SK-N-SH treated with all-trans-retinoic acid at 6 μM for 48 hours (cell line): ENCODE measurements at regions not wholly inside any gene's neighbourhood (a gene's known extent, or its start where the extent isn't known, plus 50 kb on each side); places are given as distances from the start of the nearest gene placed in this dataset.

Source experiments
- ATAC-seq: fragments of 200-7000 bp; cut with Tn5 transposase; 3 replicates; pipeline ENCODE4 v1.9.1; 2020; ENCODE audit warnings: mild to moderate bottlenecking, moderate library complexity
- CREB5 ChIP-seq: fragments of 250-450 bp; sonication (Bioruptor Pico); IDR thresholded peaks from 2 replicates; pipeline ENCODE4 v1.5.1; 2020; ENCODE audit warnings: low read depth, mild to moderate bottlenecking, moderate library complexity
- CSDC2 ChIP-seq: fragments of 250-450 bp; sonication (Bioruptor Pico); IDR thresholded peaks from 2 replicates; pipeline ENCODE4 v1.5.0; 2020; ENCODE audit warnings: mild to moderate bottlenecking, moderate library complexity
- CSRNP3 ChIP-seq: fragments of 250-450 bp; sonication (Bioruptor Pico); IDR thresholded peaks from 2 replicates; pipeline ENCODE4 v1.5.1; 2021; ENCODE audit warnings: mild to moderate bottlenecking, moderate library complexity
- ESRRG ChIP-seq: fragments of 250-450 bp; sonication (Bioruptor Pico); IDR thresholded peaks from 2 replicates; pipeline ENCODE4 v1.6.1; 2021; ENCODE audit warnings: mild to moderate bottlenecking
- GLIS3 ChIP-seq: fragments of 250-450 bp; sonication (Bioruptor Pico); IDR thresholded peaks from 2 replicates; pipeline ENCODE4 v1.5.0; 2020; ENCODE audit warnings: mild to moderate bottlenecking, moderate library complexity
- ISL1 ChIP-seq: fragments of 250-450 bp; sonication (Bioruptor Pico); IDR thresholded peaks from 2 replicates; pipeline ENCODE4 v2.1.2; 2022; ENCODE audit warnings: mild to moderate bottlenecking, moderate library complexity
- PATZ1 ChIP-seq: fragments of 250-450 bp; sonication (Bioruptor Pico); IDR thresholded peaks from 2 replicates; pipeline ENCODE4 v1.8.0; 2020; ENCODE audit warnings: mild to moderate bottlenecking, moderate library complexity, borderline replicate concordance
- POU6F1 ChIP-seq: fragments of 250-450 bp; sonication (Bioruptor Pico); IDR thresholded peaks from 2 replicates; pipeline ENCODE4 v1.8.0; 2021; ENCODE audit warnings: low read depth, mild to moderate bottlenecking, moderate library complexity, borderline replicate concordance
- PPARA ChIP-seq: fragments of 250-450 bp; sonication (Bioruptor Pico); IDR thresholded peaks from 2 replicates; pipeline ENCODE4 v1.5.0; 2020; ENCODE audit warnings: mild to moderate bottlenecking, borderline replicate concordance
- RARB ChIP-seq: fragments of 250-450 bp; sonication (Bioruptor Pico); IDR thresholded peaks from 2 replicates; pipeline ENCODE4 v1.8.0; 2021; ENCODE audit warnings: mild to moderate bottlenecking, moderate library complexity
- TCF4 ChIP-seq: fragments of 250-450 bp; sonication (Bioruptor Pico); IDR thresholded peaks from 2 replicates; pipeline ENCODE4 v1.8.0; 2021; ENCODE audit warnings: mild to moderate bottlenecking, moderate library complexity, borderline replicate concordance
- TOX ChIP-seq: fragments of 250-450 bp; sonication (Bioruptor Pico); IDR thresholded peaks from 2 replicates; pipeline ENCODE4 v1.8.0; 2021; ENCODE audit warnings: mild to moderate bottlenecking, moderate library complexity, borderline replicate concordance
- TSHZ2 ChIP-seq: fragments of 250-450 bp; sonication (Bioruptor Pico); IDR thresholded peaks from 2 replicates; pipeline ENCODE4 v1.5.0; 2020; ENCODE audit warnings: mild to moderate bottlenecking, moderate library complexity
- ZC3H10 ChIP-seq: fragments of 250-450 bp; sonication (Bioruptor Pico); IDR thresholded peaks from 2 replicates; pipeline ENCODE4 v1.5.1; 2021; ENCODE audit warnings: mild to moderate bottlenecking, moderate library complexity
- ZFP30 ChIP-seq: fragments of 450-650 bp; formaldehyde crosslinking; IDR thresholded peaks from 2 replicates; pipeline ENCODE4 v1.5.0; 2022; ENCODE audit warnings: mild to moderate bottlenecking, moderate library complexity
- ZNF70 ChIP-seq: fragments of 450-650 bp; formaldehyde crosslinking; IDR thresholded peaks from 2 replicates; pipeline ENCODE4 v1.5.0; 2020; ENCODE audit warnings: mild to moderate bottlenecking, moderate library complexity

- TF ChIP-seq PPARA (CRISPR knock-in tag) = no peak
Measured at GRCh38 chr2:240271716-240272341, 131.4 kb upstream of the OTOS start (continued).

GRCh38 chr2:240275386-240275785, 134.9 kb upstream of the OTOS start:
- ATAC-seq = no peak
- TF ChIP-seq GLIS3 (no peak), TCF4 (CRISPR knock-in tag) (no peak), ESRRG (CRISPR knock-in tag) (no peak), POU6F1 (CRISPR knock-in tag) (no peak), CSRNP3 (CRISPR knock-in tag) (no peak), CREB5 (CRISPR knock-in tag) (no peak), TSHZ2 (CRISPR knock-in tag) (no peak), RARB (CRISPR knock-in tag) (no peak), ZFP30 (CRISPR knock-in tag) (no peak), ISL1 (CRISPR knock-in tag) (no peak)

- TF ChIP-seq TOX (CRISPR knock-in tag) = no peak
- no peak for TF ChIP-seq PATZ1
- no peak for TF ChIP-seq CSDC2 (CRISPR knock-in tag)
- no peak for TF ChIP-seq PPARA (CRISPR knock-in tag)
- TF ChIP-seq ZC3H10 = no peak
- no peak for TF ChIP-seq RARB (CRISPR knock-in tag)
- TF ChIP-seq TSHZ2 (CRISPR knock-in tag) = no peak
- no peak for TF ChIP-seq ZNF70
- TF ChIP-seq TCF4 (CRISPR knock-in tag) = no peak
- TF ChIP-seq, all 23 proteins: peak for 0
- no peak for ATAC-seq
Measured at GRCh38 chr2:240277073-240277806, 136.8 kb upstream of the OTOS start.
